Omental fat pad (tissue), 3 donors: ENCODE measurements at regions not wholly inside any gene's neighbourhood (a gene's known extent, or its start where the extent isn't known, plus 50 kb on each side); places are given as distances from the start of the nearest gene placed in this dataset.
"Not testable (repeated sequence)": the region's sequence is repeated elsewhere in the genome, so short reads cannot be mapped to it uniquely, and the experiment has no call there.

Experiments
- ATAC-seq: fragments of 150-250 bp; one replicate; pipeline ENCODE4 v1.9.1; 2016; ENCODE audit warnings: mild to moderate bottlenecking, moderate library complexity; ENCODE audit not compliant: low FRiP score
- DNase-seq: peaks from one replicate; pipeline ENCODE4 v3.0.0-alpha.2; 2019; ENCODE audit warnings: low spot score
- CTCF ChIP-seq, 3 donors: fragments of 450-650 bp; IDR thresholded peaks; one replicate each; pipeline ENCODE4 v1.5.1; 2016 to 2017; ENCODE audit warnings: antibody characterized with exemption in 3 of 3, mild to moderate bottlenecking in 3 of 3, moderate library complexity in 2 of 3

GRCh38 chr1:88595355-88596002 is 88.6 kb upstream of the PKN2 start:
- no peak for ATAC-seq
- no peak for TF ChIP-seq CTCF (IDR thresholded peaks at IDR 0.05)
- no peak for DNase-seq

GRCh38 chr1:88597973-88598372 is 86.1 kb upstream of the PKN2 start:
- not testable (repeated sequence) for DNase-seq, ATAC-seq

- no peak for ATAC-seq
- DNase-seq: no peak
- no peak for TF ChIP-seq CTCF (IDR thresholded peaks at IDR 0.05)
Observed at GRCh38 chr1:88608139-88608943, 75.7 kb upstream of the PKN2 start.

GRCh38 chr1:88609051-88609450 is 75.0 kb upstream of the PKN2 start:
- no peak for ATAC-seq
- no peak for TF ChIP-seq CTCF (IDR thresholded peaks at IDR 0.05)

GRCh38 chr1:88610687-88611086 is 73.4 kb upstream of the PKN2 start:
- no peak for TF ChIP-seq CTCF (IDR thresholded peaks at IDR 0.05)
- ATAC-seq (no peak), DNase-seq (no peak)

More at GRCh38 chr1:88609051-88609450, 75.0 kb upstream of the PKN2 start:
- no peak for DNase-seq

GRCh38 chr1:88612292-88612691 is 71.8 kb upstream of the PKN2 start:
- no peak for TF ChIP-seq CTCF (IDR thresholded peaks at IDR 0.05)
- no peak for DNase-seq
- no peak for ATAC-seq

- DNase-seq (no peak), ATAC-seq (no peak)
- no peak for TF ChIP-seq CTCF (IDR thresholded peaks at IDR 0.05)
Observed at GRCh38 chr1:88612773-88613172, 71.3 kb upstream of the PKN2 start.
